Keratinocyte (primary cell): ENCODE measurements at regions not wholly inside any gene's neighbourhood (a gene's known extent, or its start where the extent isn't known, plus 50 kb on each side); places are given as distances from the start of the nearest gene placed in this dataset.

Experiments used
- DNase-seq: peaks from one replicate; pipeline ENCODE4 v3.0.0-alpha.2; 2011; ENCODE audit warnings: low read depth, missing footprints, low spot score
- FAIRE-seq: peaks from 2 replicates; lab custom pipeline; 2011; peaks lifted over from hg19 to GRCh38; lab: Jason Lieb, UNC
- H2AFZ ChIP-seq: 2 replicates; pipeline ENCODE4 v1.6.0; 2012; ENCODE audit warnings: low read length, control low read depth, inconsistent platforms; ENCODE audit not compliant: control insufficient read depth
- H3K27ac ChIP-seq: 2 replicates; pipeline ENCODE4 v1.5.1; 2011; ENCODE audit warnings: low read length; ENCODE audit not compliant: control insufficient read depth, insufficient read depth
- H3K27me3 ChIP-seq: 3 replicates; pipeline ENCODE4 v1.6.0; 2011; ENCODE audit warnings: low read length; ENCODE audit not compliant: control insufficient read depth, insufficient read depth; ENCODE audit errors: extremely low read depth
- H3K36me3 ChIP-seq, 2 experiments: 2 replicates in 1 of 2; 3 replicates in 1 of 2; pipeline ENCODE4 v1.5.1; 2011; ENCODE audit warnings: low read length in 2 of 2, mild to moderate bottlenecking in 1 of 2; ENCODE audit not compliant: control insufficient read depth in 2 of 2, insufficient read depth in 2 of 2; ENCODE audit errors: extremely low read depth in 1 of 2
- H3K4me1 ChIP-seq: 3 replicates; pipeline ENCODE4 v1.5.1; 2011; ENCODE audit warnings: low read length; ENCODE audit not compliant: control insufficient read depth, insufficient read depth; ENCODE audit errors: extremely low read depth
- H3K4me2 ChIP-seq: 3 replicates; pipeline ENCODE4 v1.6.0; 2011; ENCODE audit warnings: low read depth, low read length; ENCODE audit not compliant: control insufficient read depth, insufficient read depth; ENCODE audit errors: extremely low read depth
- H3K4me3 ChIP-seq, 3 experiments: fragments of 200-600 bp in 1 of 3; sonication (generic) in 1 of 3; 2 replicates in 2 of 3; 3 replicates in 1 of 3; pipeline ENCODE4 v1.5.1; 2011 to 2016; ENCODE audit warnings: low read length in 3 of 3, mild to moderate bottlenecking in 3 of 3, control low read depth in 2 of 3, inconsistent platforms in 1 of 3, low read depth in 1 of 3, mixed read lengths in 1 of 3, mixed run types in 1 of 3, moderate library complexity in 1 of 3; ENCODE audit not compliant: control insufficient read depth in 2 of 3, insufficient read depth in 2 of 3; ENCODE audit errors: extremely low read depth in 1 of 3
- H3K79me2 ChIP-seq: 2 replicates; pipeline ENCODE4 v1.6.0; 2012; ENCODE audit warnings: low read length; ENCODE audit not compliant: control insufficient read depth, insufficient read depth
- H3K9ac ChIP-seq: 3 replicates; pipeline ENCODE4 v1.6.0; 2011; ENCODE audit warnings: low read length; ENCODE audit not compliant: control insufficient read depth, insufficient read depth; ENCODE audit errors: extremely low read depth
- H3K9me1 ChIP-seq: 3 replicates; pipeline ENCODE4 v1.6.0; 2011; ENCODE audit warnings: low read length; ENCODE audit not compliant: control insufficient read depth, insufficient read depth; ENCODE audit errors: extremely low read depth
- H3K9me3 ChIP-seq: 2 replicates; pipeline ENCODE4 v1.5.1; 2012; ENCODE audit warnings: low read depth, low read length; ENCODE audit not compliant: control insufficient read depth
- H4K20me1 ChIP-seq: 3 replicates; pipeline ENCODE4 v1.6.0; 2011; ENCODE audit warnings: low read length; ENCODE audit not compliant: control insufficient read depth, insufficient read depth; ENCODE audit errors: extremely low read depth
- CTCF ChIP-seq, 3 experiments: IDR thresholded peaks in 1 of 3; conservative IDR thresholded peaks in 1 of 3; optimal IDR thresholded peaks in 1 of 3; 2 replicates in 2 of 3; 3 replicates in 1 of 3; pipeline versions ENCODE3 to v1.5.1; 2011; ENCODE audit warnings: low read length in 3 of 3, mild to moderate bottlenecking in 3 of 3, moderate library complexity in 2 of 3, control low read depth in 1 of 3, inconsistent platforms in 1 of 3; ENCODE audit not compliant: insufficient read depth in 2 of 3; ENCODE audit errors: extremely low read depth in 1 of 3
- EZH2 ChIP-seq: IDR thresholded peaks from one replicate; pipeline ENCODE4 v1.6.1; 2012; ENCODE audit warnings: inconsistent platforms, mild to moderate bottlenecking, low read length, moderate library complexity
- dilution Hi-C: fragments of 300-500 bp; cut with MboI; formaldehyde crosslinking; loops from one replicate; pipeline ENCODE4 v1.7.0; 2020; ENCODE audit warnings: low sequenced_read_pairs; ENCODE audit not compliant: extremely low pct_ligation_motif_present

GRCh38 chr1:82899017-82899416 lies 1098.3 kb downstream of the ADGRL2 start:
- Histone ChIP-seq H3K9me1 (no peaks in the 10 kb centered on the region), H3K79me2 (no peaks in the 10 kb centered on the region), H3K36me3 (no peaks in the 10 kb centered on the region), H2AFZ (no peak overlapping the region), H3K4me3 (no peak overlapping the region), H3K9ac (no peak overlapping the region), H3K4me2 (no peak overlapping the region), H4K20me1 (no peaks in the 10 kb centered on the region), H3K27me3 (no peaks in the 10 kb centered on the region), H3K27ac (no peak overlapping the region), H3K9me3 (no peaks in the 10 kb centered on the region), H3K4me1 (no peaks in the 10 kb centered on the region)
- no peak for FAIRE-seq
- TF ChIP-seq CTCF (optimal IDR thresholded peaks at IDR 0.05 in 1 of 3, IDR thresholded peaks at IDR 0.05 in 1 of 3, conservative IDR thresholded peaks at IDR 0.05 in 1 of 3; ENCODE audit: extremely low read depth in 1 of 3, insufficient read depth in 2 of 3, low read length in 3 of 3) (no peak), EZH2 (no peak)
- dilution Hi-C loops: no loop called here
- no peak for DNase-seq

- Histone ChIP-seq H3K27me3 (no peaks in the 10 kb centered on the region), H3K9ac (no peak overlapping the region), H3K4me2 (no peak overlapping the region), H4K20me1 (no peaks in the 10 kb centered on the region), H3K9me3 (no peaks in the 10 kb centered on the region), H3K4me3 (no peak overlapping the region), H3K27ac (no peak overlapping the region), H2AFZ (no peak overlapping the region), H3K36me3 (no peaks in the 10 kb centered on the region), H3K9me1 (no peaks in the 10 kb centered on the region), H3K4me1 (no peaks in the 10 kb centered on the region), H3K79me2 (no peaks in the 10 kb centered on the region)
- TF ChIP-seq CTCF (optimal IDR thresholded peaks at IDR 0.05 in 1 of 3, IDR thresholded peaks at IDR 0.05 in 1 of 3, conservative IDR thresholded peaks at IDR 0.05 in 1 of 3; ENCODE audit: extremely low read depth in 1 of 3, insufficient read depth in 2 of 3, low read length in 3 of 3): no peak
- TF ChIP-seq EZH2: no peak
- DNase-seq (no peak), FAIRE-seq (no peak)
- dilution Hi-C loops: no loop called here
Measured at GRCh38 chr1:82897549-82897948, 1096.8 kb downstream of the ADGRL2 start.
